CD4-positive, alpha-beta T cell treated with Interleukin-17A for 1 hour (primary cell): ENCODE measurements at regions not wholly inside any gene's neighbourhood (a gene's known extent, or its start where the extent isn't known, plus 50 kb on each side); places are given as distances from the start of the nearest gene placed in this dataset.
"Not testable (repeated sequence)": the region's sequence is repeated elsewhere in the genome, so short reads cannot be mapped to it uniquely, and the experiment has no call there.

Experiments used
- DNase-seq: peaks from one replicate; pipeline ENCODE4 v3.0.0-alpha.2; 2020

GRCh38 chr1:38497921-38498656, 361.5 kb downstream of the RRAGC start:
- DNase-seq: no peak

GRCh38 chr1:38493306-38493705, 366.3 kb downstream of the RRAGC start:
- not testable (repeated sequence) for DNase-seq

- peak; percentile 29 for DNase-seq
These were observed 369.7 kb downstream of the RRAGC start for GRCh38 chr1:38489844-38490270.

GRCh38 chr1:38488162-38488898, 371.2 kb downstream of the RRAGC start:
- no peak for DNase-seq

- DNase-seq: no peak
These were observed 372.2 kb downstream of the RRAGC start for GRCh38 chr1:38487396-38487795.

- no peak for DNase-seq
These were observed 373.5 kb downstream of the RRAGC start for GRCh38 chr1:38486085-38486484.

- no peak for DNase-seq
These were observed 377.4 kb downstream of the RRAGC start for GRCh38 chr1:38481871-38482826.

- DNase-seq: not testable (repeated sequence)
These were observed 379.9 kb downstream of the RRAGC start for GRCh38 chr1:38479662-38480061.

- no peak for DNase-seq
These were observed 381.8 kb downstream of the RRAGC start for GRCh38 chr1:38477811-38478210.

- no peak for DNase-seq
These were observed 382.8 kb downstream of the RRAGC start for GRCh38 chr1:38476850-38477178.

- no peak for DNase-seq
These were observed 383.3 kb downstream of the RRAGC start for GRCh38 chr1:38476111-38476849.

GRCh38 chr1:38475624-38476005, 384.0 kb downstream of the RRAGC start:
- DNase-seq: no peak

- no peak for DNase-seq
These were observed 384.6 kb downstream of the RRAGC start for GRCh38 chr1:38474738-38475623.

- DNase-seq: no peak
These were observed 393.1 kb downstream of the RRAGC start for GRCh38 chr1:38466487-38466886.

- no peak for DNase-seq
These were observed 394.1 kb downstream of the RRAGC start for GRCh38 chr1:38465460-38465859.

GRCh38 chr1:38464071-38464661, 395.4 kb downstream of the RRAGC start:
- DNase-seq: no peak

GRCh38 chr1:38463074-38463473, 396.5 kb downstream of the RRAGC start:
- no peak for DNase-seq

- no peak for DNase-seq
These were observed 403.1 kb downstream of the RRAGC start for GRCh38 chr1:38456531-38456876.

- no peak for DNase-seq
These were observed 403.6 kb downstream of the RRAGC start for GRCh38 chr1:38455829-38456530.

- no peak for DNase-seq
These were observed 404.7 kb downstream of the RRAGC start for GRCh38 chr1:38454749-38455441.
